Transverse colon (tissue), 4 donors: ENCODE measurements at regions not wholly inside any gene's neighbourhood (a gene's known extent, or its start where the extent isn't known, plus 50 kb on each side); places are given as distances from the start of the nearest gene placed in this dataset.

Experiments
- CTCF ChIP-seq, 5 experiments: fragments of 200-600 bp in 3 of 5; fragments of 450-650 bp in 2 of 5; sonication (generic) in 3 of 5; IDR thresholded peaks; 1 replicate in 2 of 5; 2 replicates in 3 of 5; pipeline ENCODE4 v1.5.1; 2016 to 2017; ENCODE audit warnings: antibody characterized with exemption in 5 of 5, inconsistent platforms in 3 of 5, mild to moderate bottlenecking in 2 of 5, moderate library complexity in 1 of 5
- POLR2A ChIP-seq: fragments of 450-650 bp; IDR thresholded peaks from one replicate; pipeline ENCODE4 v1.6.1; 2016; ENCODE audit warnings: antibody characterized with exemption, mild to moderate bottlenecking, moderate library complexity
- POLR2AphosphoS5 ChIP-seq, 3 donors: sonication (generic); formaldehyde crosslinking; IDR thresholded peaks; one replicate each; pipeline ENCODE4 v1.6.1; 2016; ENCODE audit warnings: antibody characterized with exemption in 3 of 3

GRCh38 chr10:10774416-10774815 lies 243.3 kb upstream of the CELF2 start:
- TF ChIP-seq CTCF (IDR thresholded peaks at IDR 0.05) (no peak), POLR2A (no peak), POLR2AphosphoS5 (IDR thresholded peaks at IDR 0.05) (no peak)
